ENCODE measurements at regions not wholly inside any gene's neighbourhood (a gene's known extent, or its start where the extent isn't known, plus 50 kb on each side); places are given as distances from the start of the nearest gene placed in this dataset.

DNA sequence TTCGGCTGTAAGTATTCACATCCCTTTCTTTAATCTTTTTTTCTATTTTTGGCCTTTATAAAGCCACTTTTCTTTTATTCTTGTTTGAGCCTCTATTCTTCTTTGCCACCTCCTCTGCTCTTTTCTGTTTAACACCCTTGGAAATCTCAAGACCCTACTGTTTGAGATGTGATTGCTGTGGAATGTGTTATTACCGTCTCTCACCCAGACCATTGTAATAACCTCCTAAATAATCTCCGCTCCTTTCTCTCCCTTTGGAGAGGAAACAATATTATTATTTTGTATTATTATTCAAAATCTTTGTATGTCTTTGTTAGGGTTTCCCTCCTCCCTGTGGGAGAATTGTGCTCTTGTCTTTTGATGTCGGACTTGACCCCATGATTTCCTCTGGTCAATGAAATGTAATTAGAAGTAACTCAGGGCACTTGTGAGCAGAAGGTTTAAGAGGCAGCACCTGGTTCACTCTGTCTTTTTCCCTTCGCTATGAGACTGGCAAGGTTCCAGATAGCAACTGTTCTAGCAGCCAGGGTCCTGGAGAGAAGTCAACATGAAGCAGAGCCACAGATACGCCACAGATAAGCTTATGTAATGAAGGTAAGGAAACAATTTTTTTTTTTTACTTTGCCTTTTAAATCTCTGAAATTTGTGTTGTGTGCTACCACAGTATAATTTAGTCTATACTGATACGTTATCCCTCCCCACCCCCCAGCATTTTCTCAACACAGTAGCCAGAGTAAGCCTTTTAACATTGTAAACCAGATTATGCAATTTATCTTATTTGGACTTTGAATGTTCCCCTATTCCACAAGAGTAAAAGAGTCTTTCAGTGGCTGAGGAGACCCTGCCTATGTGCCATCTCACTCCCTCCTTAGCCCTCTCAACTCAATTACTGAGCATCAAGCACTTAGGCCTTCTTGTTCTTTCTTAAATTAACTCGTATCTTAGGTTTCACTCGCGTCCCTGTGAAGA is 601.2 kb upstream of the ZNF804A start:
- ChIA-PET POLR2A (no interaction called here), CTCF (no interaction called here)
- Mint-ChIP-seq H3K9me3 (ENCODE audit: low read depth) (peaks cover 5% of the 10 kb centered on the region), H3K4me1 (no peaks in the 10 kb centered on the region), H3K36me3 (ENCODE audit: low read depth) (no peaks in the 10 kb centered on the region), H3K27me3 (no peaks in the 10 kb centered on the region), H3K4me3 (no peak overlapping the region), H3K27ac (no peak overlapping the region)
- DNase-seq (no peak), ATAC-seq (no peak)
- intact Hi-C loops (cut with DNase I, micrococcal nuclease), result no loop called here

DNA sequence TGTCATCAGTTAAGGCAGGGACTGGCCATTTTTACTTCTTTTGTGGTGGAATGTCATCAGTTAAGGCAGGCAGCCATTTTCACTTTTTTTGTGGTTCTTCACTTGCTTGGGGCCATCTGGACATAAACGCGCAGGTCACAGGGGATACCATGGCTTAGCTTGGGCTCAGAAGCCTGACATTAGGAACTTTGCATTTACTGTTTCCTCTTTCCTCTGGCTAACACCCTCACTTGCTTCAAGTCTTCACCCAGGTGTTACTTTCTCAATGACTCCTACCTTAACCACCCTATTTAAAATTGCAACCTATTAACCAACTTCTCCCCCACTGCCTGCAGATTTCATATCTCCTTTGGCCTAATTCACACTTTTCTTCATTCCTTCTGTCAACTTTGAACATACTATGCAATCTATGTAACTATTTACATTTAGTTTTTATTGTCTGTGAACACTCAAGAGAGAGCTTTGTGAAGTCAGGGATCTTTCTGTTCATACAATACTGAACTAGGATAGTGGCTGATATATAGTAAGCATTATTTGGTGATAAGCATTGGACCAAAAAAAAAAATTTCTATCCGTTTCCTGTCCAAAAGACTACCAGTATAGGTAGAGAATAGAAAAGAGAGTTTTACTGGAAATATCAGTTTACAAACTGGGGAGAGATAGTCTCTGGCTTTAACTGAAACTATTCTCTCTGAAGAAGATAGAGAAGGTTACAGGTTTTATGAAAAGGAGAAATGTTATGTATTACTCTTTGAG is 600.1 kb upstream of the ZNF804A start:
- DNase-seq (no peak), ATAC-seq (no peak)
- no peaks in the 10 kb centered on the region for H3K27me3 Mint-ChIP-seq
- H3K4me1 Mint-ChIP-seq, result no peaks in the 10 kb centered on the region
- ChIA-PET POLR2A (no interaction called here), CTCF (interaction anchor here (1.2 kb wide), 1 partner anchor 10 kb away, joined by 3 read pairs; no protein-coding TSS in a partner anchor)
- no peak overlapping the region for H3K4me3 Mint-ChIP-seq
- H3K9me3 Mint-ChIP-seq (ENCODE audit: low read depth), result peaks cover 5% of the 10 kb centered on the region
- no peaks in the 10 kb centered on the region for H3K36me3 Mint-ChIP-seq (ENCODE audit: low read depth)
- intact Hi-C loops (cut with DNase I, micrococcal nuclease), result no loop called here
- no peak overlapping the region for H3K27ac Mint-ChIP-seq

DNA sequence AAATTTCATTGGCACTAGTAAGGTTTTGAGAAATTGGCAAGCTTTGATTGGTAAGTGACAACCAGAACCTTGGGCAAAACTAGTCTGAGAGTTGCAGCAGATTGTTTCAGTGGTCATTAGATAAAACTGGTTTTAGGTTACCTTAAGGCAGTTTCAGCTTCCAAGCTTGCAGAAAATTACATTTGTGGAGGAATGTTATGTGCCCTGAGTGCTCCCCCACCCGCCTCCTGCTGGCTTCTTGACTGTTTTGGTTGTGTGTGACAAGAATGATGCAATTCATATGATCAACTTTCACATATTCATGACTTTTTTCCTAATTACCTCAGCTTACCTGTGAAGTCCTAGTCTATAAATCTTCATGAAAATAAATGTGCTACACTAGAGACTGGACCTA is 599.5 kb upstream of the ZNF804A start:
- CTCF ChIA-PET, result interaction anchor here (1.2 kb wide), 1 partner anchor 9 kb away, joined by 3 read pairs; no protein-coding TSS in a partner anchor
- no peak for ATAC-seq
- POLR2A ChIA-PET, result no interaction called here

DNA sequence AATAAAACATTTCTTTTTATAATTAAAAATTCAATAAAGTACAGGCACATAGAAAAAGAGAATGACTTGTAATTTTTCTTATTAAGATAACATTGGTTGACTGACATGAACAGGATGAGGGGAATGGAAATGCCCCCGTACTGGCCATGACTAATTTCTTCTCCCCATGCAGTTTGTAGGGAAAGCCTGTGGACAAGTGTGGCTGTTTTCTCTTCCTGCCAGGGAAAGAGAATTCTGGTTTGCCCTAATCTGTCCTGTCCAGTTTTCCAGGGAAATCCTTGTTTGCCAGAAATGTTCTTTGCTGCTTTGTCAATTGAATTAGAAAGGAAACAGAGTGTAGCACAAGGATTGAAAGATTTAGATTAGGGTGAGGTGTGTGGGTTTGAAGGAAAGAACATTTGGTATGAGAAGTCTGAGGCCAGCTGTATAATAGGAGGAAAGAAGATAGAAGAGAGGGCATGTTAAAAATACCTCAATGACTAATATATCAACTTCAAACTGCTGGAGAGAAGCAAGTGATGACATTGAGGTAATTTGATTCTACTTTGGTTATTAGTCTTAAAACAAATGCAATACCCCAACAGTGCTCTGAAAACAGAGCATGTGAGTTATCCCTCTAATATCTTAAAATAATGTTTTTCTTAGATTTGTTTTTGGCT is 593.9 kb upstream of the ZNF804A start:
- no peaks in the 10 kb centered on the region for H3K36me3 Mint-ChIP-seq (ENCODE audit: low read depth)
- no peak overlapping the region for H3K4me3 Mint-ChIP-seq
- CTCF ChIA-PET, result no interaction called here
- no peak for DNase-seq
- ATAC-seq, result no peak
- H3K27ac Mint-ChIP-seq, result no peak overlapping the region
- POLR2A ChIA-PET, result no interaction called here
- no peaks in the 10 kb centered on the region for H3K4me1 Mint-ChIP-seq
- no peaks in the 10 kb centered on the region for H3K27me3 Mint-ChIP-seq
- intact Hi-C loops (cut with DNase I, micrococcal nuclease), result no loop called here
- no peaks in the 10 kb centered on the region for H3K9me3 Mint-ChIP-seq (ENCODE audit: low read depth)

More for the DNA sequence above, 599.5 kb upstream of the ZNF804A start:
- Mint-ChIP-seq H3K36me3 (ENCODE audit: low read depth) (no peaks in the 10 kb centered on the region), H3K9me3 (ENCODE audit: low read depth) (peaks cover 5% of the 10 kb centered on the region), H3K4me1 (no peaks in the 10 kb centered on the region), H3K27me3 (no peaks in the 10 kb centered on the region), H3K27ac (no peak overlapping the region), H3K4me3 (no peak overlapping the region)
- intact Hi-C loops (cut with DNase I, micrococcal nuclease), result no loop called here
- no peak for DNase-seq

DNA sequence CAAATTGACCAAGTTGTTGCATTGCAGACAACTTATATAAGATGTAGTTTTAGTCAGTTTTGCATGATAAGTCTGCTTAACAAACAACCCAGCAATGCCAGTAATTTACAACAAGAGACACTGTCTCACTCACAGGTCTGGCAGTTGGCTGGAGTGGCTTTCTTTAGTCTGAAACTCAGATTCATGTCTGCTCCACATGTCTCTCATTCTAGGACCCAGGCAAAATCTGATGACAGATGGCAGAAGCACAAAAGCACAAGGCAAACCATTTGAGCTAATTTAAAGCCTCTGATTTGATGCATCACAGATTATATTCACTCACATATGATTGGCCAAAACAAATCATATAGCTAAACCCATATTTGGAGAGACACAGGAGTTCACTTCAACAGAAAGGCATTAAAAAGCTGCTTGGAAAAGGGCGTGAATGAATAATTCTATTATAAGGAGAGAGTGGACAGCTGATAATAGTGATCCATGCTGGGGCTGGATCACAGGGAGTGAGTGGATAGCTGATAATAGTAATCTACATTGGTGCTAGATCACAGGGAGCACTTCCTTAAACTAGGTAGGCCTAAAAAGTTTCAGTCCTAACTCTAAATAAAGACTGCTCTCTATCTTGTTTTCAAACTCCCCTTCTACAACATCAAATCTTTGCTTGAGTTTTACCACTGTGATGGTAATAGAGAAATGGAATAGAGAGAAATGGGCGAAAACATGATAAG is 593.2 kb upstream of the ZNF804A start:
- Mint-ChIP-seq H3K4me3 (no peak overlapping the region), H3K4me1 (no peaks in the 10 kb centered on the region), H3K27ac (no peak overlapping the region), H3K36me3 (ENCODE audit: low read depth) (no peaks in the 10 kb centered on the region), H3K9me3 (ENCODE audit: low read depth) (no peaks in the 10 kb centered on the region), H3K27me3 (no peaks in the 10 kb centered on the region)
- intact Hi-C loops (cut with DNase I, micrococcal nuclease), result no loop called here
- ATAC-seq, result no peak
- no peak for DNase-seq
- ChIA-PET CTCF (no interaction called here), POLR2A (no interaction called here)

DNA sequence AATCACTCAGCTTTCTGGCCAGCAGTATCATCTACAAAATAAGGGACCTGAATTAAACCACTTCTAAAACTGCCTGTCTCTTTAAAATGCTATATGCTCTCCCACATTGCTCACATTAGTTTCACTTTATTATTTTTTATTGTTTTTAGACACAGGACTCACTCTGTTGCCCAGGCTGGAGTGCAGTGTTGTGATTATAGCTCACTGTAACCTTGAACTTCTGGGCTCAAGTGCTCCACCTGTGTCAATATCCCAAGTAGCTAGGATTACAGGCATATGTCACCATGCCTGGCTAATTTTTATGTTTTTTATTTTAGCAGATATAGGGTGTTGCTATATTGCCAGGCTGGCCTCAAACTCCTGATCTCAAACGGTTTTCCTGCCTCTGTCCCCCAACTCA is 591.3 kb upstream of the ZNF804A start:
- Mint-ChIP-seq H3K27me3 (no peaks in the 10 kb centered on the region), H3K36me3 (ENCODE audit: low read depth) (no peaks in the 10 kb centered on the region), H3K9me3 (ENCODE audit: low read depth) (no peaks in the 10 kb centered on the region), H3K4me3 (no peak overlapping the region), H3K27ac (no peak overlapping the region), H3K4me1 (no peaks in the 10 kb centered on the region)
- CTCF ChIA-PET, result no interaction called here
- POLR2A ChIA-PET, result no interaction called here
- intact Hi-C loops (cut with DNase I, micrococcal nuclease), result no loop called here
- no peak for ATAC-seq
- no peak for DNase-seq

DNA sequence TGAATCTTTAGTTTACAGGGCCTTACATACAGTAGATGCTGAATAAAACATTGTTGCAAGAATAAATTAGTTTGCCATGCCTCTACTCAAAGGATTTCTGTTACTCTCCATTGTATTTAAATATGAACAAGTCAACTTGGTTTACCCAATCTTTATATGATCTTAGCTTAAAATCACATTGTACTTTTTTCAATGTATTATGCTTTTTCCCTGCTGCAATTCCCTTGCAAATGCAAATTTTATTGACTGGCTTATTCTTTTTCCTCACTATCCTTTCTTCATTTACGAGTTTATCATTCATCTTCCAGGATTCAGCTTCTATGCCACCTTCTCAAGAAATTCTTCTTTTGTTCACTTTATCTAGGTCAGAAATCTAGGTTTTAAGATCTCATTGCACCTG is 571.4 kb upstream of the ZNF804A start:
- no peaks in the 10 kb centered on the region for H3K27me3 Mint-ChIP-seq
- H3K9me3 Mint-ChIP-seq (ENCODE audit: low read depth), result peaks cover 1% of the 10 kb centered on the region
- intact Hi-C loops (cut with DNase I, micrococcal nuclease), result no loop called here
- no peaks in the 10 kb centered on the region for H3K36me3 Mint-ChIP-seq (ENCODE audit: low read depth)
- DNase-seq, result no peak
- ATAC-seq, result no peak
- H3K4me1 Mint-ChIP-seq, result no peaks in the 10 kb centered on the region
- CTCF ChIA-PET, result interaction anchor here (0.7 kb wide), 1 partner anchor 13 kb away, joined by 3 read pairs; no protein-coding TSS in a partner anchor
- no peak overlapping the region for H3K27ac Mint-ChIP-seq
- POLR2A ChIA-PET, result no interaction called here
- H3K4me3 Mint-ChIP-seq, result no peak overlapping the region

DNA sequence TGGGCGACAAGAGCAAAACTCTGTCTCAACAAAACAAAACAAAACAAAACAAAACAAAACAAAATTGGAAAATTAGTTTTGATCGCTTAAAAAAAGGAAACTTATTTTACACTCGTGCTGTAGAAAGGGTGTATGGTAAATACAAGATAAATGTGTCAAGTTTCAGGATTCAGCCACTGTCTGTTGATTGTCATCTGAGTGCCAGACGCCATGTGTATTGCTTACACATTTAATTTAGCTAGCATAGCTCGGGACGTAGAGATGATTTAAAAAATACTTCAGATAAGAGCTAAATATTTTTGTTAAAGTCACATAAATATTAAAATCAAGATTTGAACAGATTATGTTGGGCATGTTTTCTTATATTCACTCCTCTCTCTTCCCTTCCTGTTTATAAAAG is 568.1 kb upstream of the ZNF804A start:
- H3K27me3 Mint-ChIP-seq, result no peaks in the 10 kb centered on the region
- POLR2A ChIA-PET, result no interaction called here
- no peak overlapping the region for H3K27ac Mint-ChIP-seq
- no peak for DNase-seq
- H3K4me3 Mint-ChIP-seq, result no peak overlapping the region
- ATAC-seq, result no peak
- H3K9me3 Mint-ChIP-seq (ENCODE audit: low read depth), result peaks cover 1% of the 10 kb centered on the region
- H3K36me3 Mint-ChIP-seq (ENCODE audit: low read depth), result no peaks in the 10 kb centered on the region
- H3K4me1 Mint-ChIP-seq, result no peaks in the 10 kb centered on the region
- CTCF ChIA-PET, result no interaction called here
- intact Hi-C loops (cut with DNase I, micrococcal nuclease), result no loop called here

DNA sequence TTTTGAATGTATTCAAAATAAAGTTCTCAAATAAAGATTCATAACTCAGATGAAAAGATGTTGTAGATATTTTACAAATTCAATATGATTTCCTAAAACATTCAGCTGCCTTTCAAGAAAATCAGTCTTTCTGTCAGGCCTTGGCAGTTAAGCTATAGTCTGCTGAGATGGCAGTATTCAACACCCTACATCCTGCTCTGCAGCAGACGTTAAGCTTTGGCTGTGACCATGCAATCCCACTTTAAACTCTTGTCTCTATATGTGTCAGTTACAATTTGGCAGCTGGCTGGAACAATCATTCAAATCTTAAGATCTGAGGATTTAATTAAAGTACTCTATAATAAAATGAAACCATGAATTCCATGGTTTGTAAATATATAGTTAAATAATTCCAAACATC is 567.3 kb upstream of the ZNF804A start:
- DNase-seq (no peak), ATAC-seq (no peak)
- intact Hi-C loops (cut with DNase I, micrococcal nuclease), result no loop called here
- H3K4me1 Mint-ChIP-seq, result no peaks in the 10 kb centered on the region
- CTCF ChIA-PET, result no interaction called here
- H3K4me3 Mint-ChIP-seq, result no peak overlapping the region
- no peaks in the 10 kb centered on the region for H3K27me3 Mint-ChIP-seq
- peaks cover 1% of the 10 kb centered on the region for H3K9me3 Mint-ChIP-seq (ENCODE audit: low read depth)
- POLR2A ChIA-PET, result no interaction called here
- no peaks in the 10 kb centered on the region for H3K36me3 Mint-ChIP-seq (ENCODE audit: low read depth)
- no peak overlapping the region for H3K27ac Mint-ChIP-seq

DNA sequence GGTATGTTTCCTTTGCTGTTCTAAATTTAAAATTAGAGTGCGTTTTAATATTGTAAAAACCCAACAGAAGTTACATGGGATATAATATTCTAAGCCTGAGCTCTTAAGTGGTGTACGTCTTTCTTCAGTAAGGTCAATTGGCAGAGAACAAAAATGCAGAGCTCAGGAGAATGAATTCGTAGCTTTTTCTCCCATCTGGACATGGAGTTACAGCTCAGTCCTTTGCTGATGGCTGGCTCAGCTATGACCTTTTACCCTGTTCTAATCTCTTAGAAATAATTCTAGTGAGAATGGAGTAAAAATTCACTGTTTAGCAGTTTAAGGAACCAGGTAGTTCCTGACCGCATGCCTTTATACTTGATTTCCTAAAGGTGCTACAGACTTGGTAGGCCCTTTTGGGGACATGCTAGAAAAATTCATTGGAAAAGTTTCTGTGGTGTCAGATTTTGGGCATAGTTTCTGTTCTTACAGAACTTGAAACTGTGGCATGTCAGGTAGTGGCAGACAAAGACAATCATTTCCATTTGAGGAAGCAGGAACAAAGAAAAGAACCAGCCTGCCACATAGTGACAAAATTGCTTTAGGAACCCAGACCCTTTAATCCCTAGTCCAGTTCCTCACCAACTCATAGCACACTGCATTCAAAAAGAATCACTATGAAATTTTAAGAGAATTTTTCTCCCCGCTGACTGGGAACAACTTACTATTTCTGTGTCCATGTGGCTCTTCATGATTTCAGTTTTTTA is 566.8 kb upstream of the ZNF804A start:
- Mint-ChIP-seq H3K4me3 (no peak overlapping the region), H3K4me1 (no peaks in the 10 kb centered on the region), H3K36me3 (ENCODE audit: low read depth) (no peaks in the 10 kb centered on the region), H3K27me3 (no peaks in the 10 kb centered on the region), H3K27ac (no peak overlapping the region), H3K9me3 (ENCODE audit: low read depth) (peaks cover 1% of the 10 kb centered on the region)
- POLR2A ChIA-PET, result no interaction called here
- ATAC-seq (no peak), DNase-seq (no peak)
- intact Hi-C loops (cut with DNase I, micrococcal nuclease), result no loop called here
- CTCF ChIA-PET, result no interaction called here

DNA sequence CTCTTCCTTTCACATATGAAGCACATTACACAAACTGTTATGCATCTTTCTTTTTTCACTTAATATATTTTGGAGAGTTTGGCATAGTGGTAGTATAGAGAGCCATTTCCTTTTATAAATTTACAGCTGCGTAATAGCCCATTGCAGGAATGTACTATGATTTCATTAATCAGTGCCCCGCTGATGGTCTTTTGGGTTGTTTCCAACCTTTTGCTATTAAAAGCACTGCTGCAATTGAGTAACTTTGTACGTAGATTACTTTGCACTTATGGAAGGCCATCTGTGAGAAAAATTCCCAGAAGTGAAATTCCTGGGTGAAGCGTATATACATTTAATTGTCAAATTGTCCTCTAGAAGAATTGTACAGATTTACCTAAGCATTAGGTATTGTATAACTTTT is 565.3 kb upstream of the ZNF804A start:
- DNase-seq (no peak), ATAC-seq (no peak)
- no peaks in the 10 kb centered on the region for H3K9me3 Mint-ChIP-seq (ENCODE audit: low read depth)
- H3K27ac Mint-ChIP-seq, result no peak overlapping the region
- CTCF ChIA-PET, result no interaction called here
- H3K36me3 Mint-ChIP-seq (ENCODE audit: low read depth), result no peaks in the 10 kb centered on the region
- H3K4me3 Mint-ChIP-seq, result no peak overlapping the region
- intact Hi-C loops (cut with DNase I, micrococcal nuclease), result no loop called here
- POLR2A ChIA-PET, result no interaction called here
- no peaks in the 10 kb centered on the region for H3K27me3 Mint-ChIP-seq
- no peaks in the 10 kb centered on the region for H3K4me1 Mint-ChIP-seq

All from activated CD4-positive, alpha-beta T cell treated with anti-CD3 and anti-CD28 coated beads for 36 hours (primary cell).